ENCODE measurements at regions not wholly inside any gene's neighbourhood (a gene's known extent, or its start where the extent isn't known, plus 50 kb on each side); places are given as distances from the start of the nearest gene placed in this dataset.

GRCh38 chr1:5810131-5810530 is 182.1 kb downstream of the NPHP4 start:
- Histone ChIP-seq H3K36me3 (ENCODE audit: control insufficient read depth, insufficient read depth, low read length) (no peaks in the 10 kb centered on the region), H3K4me1 (no peaks in the 10 kb centered on the region), H3K27me3 (replicated peaks; ENCODE audit: control insufficient read depth, insufficient read depth, low read length) (no peaks in the 10 kb centered on the region), H3K4me3 (ENCODE audit: low read depth, low read length) (no peak overlapping the region), H3K9me3 (no peaks in the 10 kb centered on the region)
- no peak for TF ChIP-seq CTCF (IDR thresholded peaks at IDR 0.05; ENCODE audit: insufficient read depth in 1 of 2, low read depth in 1 of 2, low read length in 1 of 2, severe bottlenecking in 1 of 2, unreplicated experiment in 1 of 2)
- H3K4me1 Mint-ChIP-seq (ENCODE audit: low read depth, unreplicated experiment): no peaks in the 10 kb centered on the region
- BruUV-seq (replicated peaks): no TSS peak
- ChIA-PET POLR2A (no interaction called here), CTCF (no interaction called here)
- H3K27me3 Mint-ChIP-seq (ENCODE audit: insufficient read depth, unreplicated experiment): peaks cover 4% of the 10 kb centered on the region
- H3K36me3 Mint-ChIP-seq (ENCODE audit: insufficient read depth, unreplicated experiment): no peaks in the 10 kb centered on the region
- no peaks in the 10 kb centered on the region for H3K9me3 Mint-ChIP-seq (ENCODE audit: unreplicated experiment)
- DNase-seq: no peak
- H3K27ac Mint-ChIP-seq (ENCODE audit: unreplicated experiment): no peak overlapping the region
- intact Hi-C loops (cut with micrococcal nuclease; ENCODE audit: unreplicated experiment): no loop called here
- H3K4me3 Mint-ChIP-seq (ENCODE audit: unreplicated experiment): no peak overlapping the region

- Mint-ChIP-seq H3K36me3 (ENCODE audit: insufficient read depth, unreplicated experiment) (no peaks in the 10 kb centered on the region), H3K27ac (ENCODE audit: unreplicated experiment) (no peak overlapping the region), H3K4me3 (ENCODE audit: unreplicated experiment) (no peak overlapping the region), H3K9me3 (ENCODE audit: unreplicated experiment) (no peaks in the 10 kb centered on the region), H3K27me3 (ENCODE audit: insufficient read depth, unreplicated experiment) (peaks cover 4% of the 10 kb centered on the region), H3K4me1 (ENCODE audit: low read depth, unreplicated experiment) (no peaks in the 10 kb centered on the region)
- H3K36me3 ChIP-seq (ENCODE audit: control insufficient read depth, insufficient read depth, low read length): no peaks in the 10 kb centered on the region
- BruUV-seq (replicated peaks): no TSS peak
- TF ChIP-seq CTCF (IDR thresholded peaks at IDR 0.05; ENCODE audit: insufficient read depth in 1 of 2, low read depth in 1 of 2, low read length in 1 of 2, severe bottlenecking in 1 of 2, unreplicated experiment in 1 of 2): no peak
- CTCF ChIA-PET: no interaction called here
- DNase-seq: no peak
- no peak overlapping the region for H3K4me3 ChIP-seq (ENCODE audit: low read depth, low read length)
- H3K27me3 ChIP-seq (replicated peaks; ENCODE audit: control insufficient read depth, insufficient read depth, low read length): no peaks in the 10 kb centered on the region
- H3K4me1 ChIP-seq: no peaks in the 10 kb centered on the region
- no peaks in the 10 kb centered on the region for H3K9me3 ChIP-seq
- intact Hi-C loops (cut with micrococcal nuclease; ENCODE audit: unreplicated experiment): no loop called here
- POLR2A ChIA-PET: no interaction called here
These were observed 182.9 kb downstream of the NPHP4 start for GRCh38 chr1:5809207-5809788.

- CTCF ChIA-PET: no interaction called here
These were observed 188.4 kb downstream of the NPHP4 start for GRCh38 chr1:5803851-5804250.

More at GRCh38 chr1:5803851-5804250, 188.4 kb downstream of the NPHP4 start:
- Mint-ChIP-seq H3K27ac (ENCODE audit: unreplicated experiment) (no peak overlapping the region), H3K36me3 (ENCODE audit: insufficient read depth, unreplicated experiment) (no peaks in the 10 kb centered on the region), H3K27me3 (ENCODE audit: insufficient read depth, unreplicated experiment) (no peaks in the 10 kb centered on the region), H3K4me3 (ENCODE audit: unreplicated experiment) (no peak overlapping the region), H3K4me1 (ENCODE audit: low read depth, unreplicated experiment) (no peaks in the 10 kb centered on the region), H3K9me3 (ENCODE audit: unreplicated experiment) (no peaks in the 10 kb centered on the region)
- no peaks in the 10 kb centered on the region for H3K9me3 ChIP-seq
- no peak for TF ChIP-seq CTCF (IDR thresholded peaks at IDR 0.05; ENCODE audit: insufficient read depth in 1 of 2, low read depth in 1 of 2, low read length in 1 of 2, severe bottlenecking in 1 of 2, unreplicated experiment in 1 of 2)
- no peaks in the 10 kb centered on the region; the same call in 1 of the 2 replicates for H3K27me3 ChIP-seq (replicated peaks; ENCODE audit: control insufficient read depth, insufficient read depth, low read length)
- no TSS peak for BruUV-seq (replicated peaks)
- POLR2A ChIA-PET: no interaction called here
- intact Hi-C loops (cut with micrococcal nuclease; ENCODE audit: unreplicated experiment): no loop called here
- H3K36me3 ChIP-seq (ENCODE audit: control insufficient read depth, insufficient read depth, low read length): no peaks in the 10 kb centered on the region
- H3K4me1 ChIP-seq: no peaks in the 10 kb centered on the region
- no peak for DNase-seq
- H3K4me3 ChIP-seq (ENCODE audit: low read depth, low read length): no peak overlapping the region

Measured in Caco-2 (cell line).